ENCODE measurements at regions not wholly inside any gene's neighbourhood (a gene's known extent, or its start where the extent isn't known, plus 50 kb on each side); places are given as distances from the start of the nearest gene placed in this dataset.

GRCh38 chr5:124675931-124676846 is 70.2 kb downstream of the ZNF608 start:
- DNase-seq (ENCODE audit: low read depth, low spot score) (no peak), FAIRE-seq (peak; percentile 60)
- no peaks in the 10 kb centered on the region for H3K27me3 ChIP-seq (ENCODE audit: control insufficient read depth in 2 of 2, insufficient read depth in 2 of 2, low read length in 2 of 2)
- H3K27ac ChIP-seq (ENCODE audit: insufficient read depth, low read depth, low read length) = no peak overlapping the region
- intact Hi-C loops (cut with micrococcal nuclease) (no loop called here), dilution Hi-C loops (cut with MboI; ENCODE audit: extremely low pct_ligation_motif_present, low sequenced_read_pairs) (no loop called here)
- H3K4me3 ChIP-seq (replicated peaks in 1 of 3; ENCODE audit: insufficient read depth in 1 of 3, low read depth in 1 of 3, low read length in 3 of 3) = no peak overlapping the region
- H3K4me2 ChIP-seq (ENCODE audit: insufficient read depth, low read length) = no peak overlapping the region
- TF ChIP-seq POLR2A (IDR thresholded peaks at IDR 0.05; ENCODE audit: low read depth, low read length) (no peak), GATA2 (IDR thresholded peaks at IDR 0.05; ENCODE audit: insufficient read depth, insufficient read length, low read depth, low read length) (no peak), MYC (IDR thresholded peaks at IDR 0.05; ENCODE audit: low read depth, low read length) (no peak), JUN (IDR thresholded peaks at IDR 0.05; ENCODE audit: borderline replicate concordance, insufficient read depth, insufficient read length, low read depth) (no peak), CTCF (IDR thresholded peaks at IDR 0.05; ENCODE audit: extremely low read depth in 1 of 2, insufficient read depth in 1 of 2, low read depth in 1 of 2, low read length in 2 of 2) (no peak), POLR2AphosphoS5 (IDR thresholded peaks at IDR 0.05; ENCODE audit: insufficient read depth, low read depth, low read length) (no peak), FOS (IDR thresholded peaks at IDR 0.05; ENCODE audit: borderline replicate concordance, insufficient read depth, low read length) (no peak), MAX (IDR thresholded peaks at IDR 0.05; ENCODE audit: insufficient read depth, insufficient read length) (no peak), EZH2 (IDR thresholded peaks at IDR 0.05; ENCODE audit: borderline replicate concordance, low read depth, low read length, severe bottlenecking) (no peak)
- POLR2A ChIA-PET = no interaction called here
- H3K9ac ChIP-seq (replicated peaks; ENCODE audit: extremely low read depth, insufficient read depth, low read length) = no peak overlapping the region
- H3K79me2 ChIP-seq (ENCODE audit: control insufficient read depth, insufficient read depth, low read length) = no peaks in the 10 kb centered on the region
- H3K9me3 ChIP-seq (replicated peaks; ENCODE audit: control insufficient read depth, insufficient read depth, low read length) = no peaks in the 10 kb centered on the region
- H2AFZ ChIP-seq (ENCODE audit: low read depth, low read length) = no peak overlapping the region
- no TSS peak for BruUV-seq (replicated peaks)
- H3K4me1 ChIP-seq (ENCODE audit: control insufficient read depth, extremely low read depth, insufficient read depth, low read length) = no peaks in the 10 kb centered on the region
- H3K9me1 ChIP-seq (replicated peaks; ENCODE audit: control insufficient read depth, extremely low read depth, insufficient read depth, low read length) = no peaks in the 10 kb centered on the region
- no peaks in the 10 kb centered on the region for H4K20me1 ChIP-seq (replicated peaks; ENCODE audit: control insufficient read depth, extremely low read depth, insufficient read depth, low read length)
- H3K36me3 ChIP-seq (ENCODE audit: control insufficient read depth in 2 of 2, extremely low read depth in 1 of 2, insufficient read depth in 2 of 2, low read length in 2 of 2) = peaks cover 0 to 1% of the 10 kb centered on the region in 2 experiments
- CTCF ChIA-PET = no interaction called here

Data from endothelial cell of umbilical vein (primary cell).